Panc1 (cell line): ENCODE measurements at regions not wholly inside any gene's neighbourhood (a gene's known extent, or its start where the extent isn't known, plus 50 kb on each side); places are given as distances from the start of the nearest gene placed in this dataset.
"Not testable (repeated sequence)": the region's sequence is repeated elsewhere in the genome, so short reads cannot be mapped to it uniquely, and the experiment has no call there.

Experiments
- ATAC-seq: fragments of 200-7000 bp; cut with Tn5 transposase; 2 replicates; pipeline ENCODE4 v1.9.1; 2020; ENCODE audit warnings: mild to moderate bottlenecking, moderate library complexity
- BruUV-seq: library from RNA; stranded (reverse); fragments of 400-500 nt; replicated peaks from 2 replicates; lab custom pipeline; 2021; lab: Mats Ljungman, UMichigan
- CTCF ChIA-PET: fragments of 300-600 bp; sonication (Branson Sonifier 250); formaldehyde crosslinking; loops from one replicate; lab custom pipeline; 2022; ENCODE audit warnings: antibody characterized with exemption; lab: Charles Lee
- POLR2A ChIA-PET: fragments of 300-600 bp; sonication (Branson Sonifier 250); formaldehyde crosslinking; loops from one replicate; lab custom pipeline; 2022; ENCODE audit warnings: antibody characterized with exemption; lab: Charles Lee
- DNase-seq: peaks from one replicate; pipeline ENCODE4 v3.0.0-alpha.2; 2010; ENCODE audit warnings: low read depth, low spot score
- H3K27ac ChIP-seq: 2 replicates; pipeline ENCODE4 v1.5.1; 2011; ENCODE audit warnings: mild to moderate bottlenecking, low read length, inconsistent platforms
- H3K27me3 ChIP-seq: fragments of 200-500 bp; sonication (Bioruptor generic); 2 replicates; pipeline ENCODE4 v1.6.0; 2014; ENCODE audit warnings: low read length, inconsistent platforms; ENCODE audit not compliant: control insufficient read depth, insufficient read depth
- H3K36me3 ChIP-seq: fragments of 200-500 bp; sonication (Bioruptor generic); 2 replicates; pipeline ENCODE4 v1.5.1; 2014; ENCODE audit warnings: inconsistent platforms, mild to moderate bottlenecking, low read length, moderate library complexity; ENCODE audit not compliant: control insufficient read depth, insufficient read depth
- H3K4me1 ChIP-seq: 2 replicates; pipeline ENCODE4 v1.5.1; 2011; ENCODE audit warnings: inconsistent platforms, mild to moderate bottlenecking, low read length, moderate library complexity; ENCODE audit not compliant: control insufficient read depth, insufficient read depth
- H3K4me3 ChIP-seq, 2 experiments: 2 replicates each; pipeline ENCODE4 v1.5.1; 2011 to 2012; ENCODE audit warnings: low read depth in 2 of 2, low read length in 2 of 2, mild to moderate bottlenecking in 2 of 2, inconsistent platforms in 1 of 2, moderate library complexity in 1 of 2
- H3K9me3 ChIP-seq: fragments of 200-500 bp; sonication (Bioruptor generic); 2 replicates; pipeline ENCODE4 v1.5.1; 2014; ENCODE audit warnings: low read depth, mild to moderate bottlenecking, inconsistent platforms, low read length, moderate library complexity; ENCODE audit not compliant: control insufficient read depth, insufficient read depth
- POLR2AphosphoS5 ChIP-seq: IDR thresholded peaks from 2 replicates; pipeline ENCODE4 v1.6.1; 2012; ENCODE audit warnings: mild to moderate bottlenecking, low read depth, low read length, moderate library complexity
- REST ChIP-seq, 2 experiments: IDR thresholded peaks; 2 replicates each; pipeline ENCODE4 v1.6.1; 2011 to 2012; ENCODE audit warnings: low read depth in 2 of 2, control low read depth in 1 of 2, low read length in 1 of 2, mild to moderate bottlenecking in 1 of 2, moderate library complexity in 1 of 2; ENCODE audit not compliant: insufficient read depth in 1 of 2
- SIN3A ChIP-seq: IDR thresholded peaks from 2 replicates; pipeline ENCODE4 v1.6.1; 2012; ENCODE audit warnings: low read depth, mild to moderate bottlenecking, low read length, moderate library complexity, borderline replicate concordance; ENCODE audit not compliant: insufficient read depth
- TCF7L2 ChIP-seq: IDR thresholded peaks from 2 replicates; pipeline ENCODE4 v1.6.1; 2011; ENCODE audit warnings: mild to moderate bottlenecking, low read depth, low read length, inconsistent platforms
- in situ Hi-C: cut with HindIII; loops from 2 replicates; pipeline ENCODE4 v1.10.0; 2016; ENCODE audit warnings: low sequenced_read_pairs, low pct_unique_long_range_greater_than_20kb
- intact Hi-C: fragments of 100-400 bp; cut with micrococcal nuclease; formaldehyde crosslinking; loops from one replicate; pipeline ENCODE4 v1.10.0; 2022; ENCODE audit not compliant: unreplicated experiment
- TF ChIP-seq, protein P1 (sequence below): fragments of 450-650 bp; IDR thresholded peaks from 2 replicates; pipeline ENCODE4 v1.5.1; 2017; ENCODE audit warnings: mild to moderate bottlenecking

DNA sequence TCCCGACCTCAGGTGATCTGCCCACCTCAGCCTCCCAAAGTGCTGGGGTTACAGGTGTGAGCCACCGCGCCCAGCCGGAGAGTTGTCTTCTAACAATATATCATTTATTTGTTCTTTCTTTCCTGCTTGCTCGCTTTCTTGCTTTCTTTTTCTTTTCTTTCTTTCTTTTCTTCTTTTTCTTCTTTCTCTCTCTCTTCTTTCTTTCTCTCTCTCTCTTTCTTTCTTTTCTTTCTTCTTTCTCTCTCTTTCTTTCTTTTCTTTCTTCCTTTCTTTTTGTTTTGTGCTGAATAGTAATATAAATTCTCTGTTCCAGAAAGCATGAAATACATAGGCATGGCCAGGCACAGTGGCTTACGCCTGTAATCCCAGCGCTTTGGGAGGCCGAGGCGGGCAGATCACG is 73.5 kb upstream of the ZNF644 start:
- POLR2A ChIA-PET, intact Hi-C loops, H3K36me3 ChIP-seq, H3K4me1 ChIP-seq, H3K9me3 ChIP-seq, DNase-seq, H3K27ac ChIP-seq, BruUV-seq, ATAC-seq, in situ Hi-C loops, CTCF ChIA-PET, H3K27me3 ChIP-seq, H3K4me3 ChIP-seq: not testable (repeated sequence)

DNA sequence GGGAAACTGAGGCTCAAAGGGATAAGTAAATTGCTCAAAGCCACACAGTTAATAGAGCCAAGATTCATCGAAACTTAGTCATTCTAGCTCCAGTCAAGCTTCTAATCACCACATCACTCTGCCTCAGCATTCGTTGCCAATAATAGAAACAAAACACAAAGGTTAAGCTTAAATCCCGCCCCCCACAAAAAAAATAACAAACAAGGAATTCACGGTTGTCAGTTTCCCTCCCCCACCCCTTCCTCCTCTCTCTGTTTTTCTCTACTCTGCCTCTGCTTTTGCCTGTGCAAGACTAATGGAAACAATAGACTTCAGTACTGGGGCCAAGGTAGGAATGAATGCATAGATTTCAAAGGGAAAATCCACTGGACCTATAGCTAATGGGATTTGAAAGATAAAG is 70.7 kb upstream of the ZNF644 start:
- in situ Hi-C loops: no loop called here
- no TSS peak for BruUV-seq
- no peak for DNase-seq

More for the DNA sequence above, 70.7 kb upstream of the ZNF644 start:
- no peaks in the 10 kb centered on the region; the same call in 1 of the 2 replicates for H3K27me3 ChIP-seq
- H3K9me3 ChIP-seq: no peaks in the 10 kb centered on the region; the same call in 1 of the 2 replicates
- ChIA-PET POLR2A (interaction anchor here (0.7 kb wide), 1 partner anchor 26 kb away, joined by 3 read pairs; no protein-coding TSS in a partner anchor), CTCF (interaction anchor here (0.6 kb wide), 1 partner anchor 1048 kb away, joined by 13 read pairs; no protein-coding TSS in a partner anchor)
- TF ChIP-seq REST (IDR thresholded peaks at IDR 0.05; ENCODE audit: insufficient read depth in 1 of 2, low read depth in 2 of 2, low read length in 1 of 2) (no peak), SIN3A (no peak), POLR2AphosphoS5 (no peak), TCF7L2 (no peak)
- TF ChIP-seq, protein P1, sequence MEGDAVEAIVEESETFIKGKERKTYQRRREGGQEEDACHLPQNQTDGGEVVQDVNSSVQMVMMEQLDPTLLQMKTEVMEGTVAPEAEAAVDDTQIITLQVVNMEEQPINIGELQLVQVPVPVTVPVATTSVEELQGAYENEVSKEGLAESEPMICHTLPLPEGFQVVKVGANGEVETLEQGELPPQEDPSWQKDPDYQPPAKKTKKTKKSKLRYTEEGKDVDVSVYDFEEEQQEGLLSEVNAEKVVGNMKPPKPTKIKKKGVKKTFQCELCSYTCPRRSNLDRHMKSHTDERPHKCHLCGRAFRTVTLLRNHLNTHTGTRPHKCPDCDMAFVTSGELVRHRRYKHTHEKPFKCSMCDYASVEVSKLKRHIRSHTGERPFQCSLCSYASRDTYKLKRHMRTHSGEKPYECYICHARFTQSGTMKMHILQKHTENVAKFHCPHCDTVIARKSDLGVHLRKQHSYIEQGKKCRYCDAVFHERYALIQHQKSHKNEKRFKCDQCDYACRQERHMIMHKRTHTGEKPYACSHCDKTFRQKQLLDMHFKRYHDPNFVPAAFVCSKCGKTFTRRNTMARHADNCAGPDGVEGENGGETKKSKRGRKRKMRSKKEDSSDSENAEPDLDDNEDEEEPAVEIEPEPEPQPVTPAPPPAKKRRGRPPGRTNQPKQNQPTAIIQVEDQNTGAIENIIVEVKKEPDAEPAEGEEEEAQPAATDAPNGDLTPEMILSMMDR: no peak
- intact Hi-C loops: no loop called here
- H3K4me3 ChIP-seq: no peak overlapping the region
- H3K36me3 ChIP-seq: no peaks in the 10 kb centered on the region
- no peaks in the 10 kb centered on the region for H3K4me1 ChIP-seq
- no peak overlapping the region for H3K27ac ChIP-seq
- ATAC-seq: no peak
